ENCODE measurements at regions not wholly inside any gene's neighbourhood (a gene's known extent, or its start where the extent isn't known, plus 50 kb on each side); places are given as distances from the start of the nearest gene placed in this dataset.

DNA sequence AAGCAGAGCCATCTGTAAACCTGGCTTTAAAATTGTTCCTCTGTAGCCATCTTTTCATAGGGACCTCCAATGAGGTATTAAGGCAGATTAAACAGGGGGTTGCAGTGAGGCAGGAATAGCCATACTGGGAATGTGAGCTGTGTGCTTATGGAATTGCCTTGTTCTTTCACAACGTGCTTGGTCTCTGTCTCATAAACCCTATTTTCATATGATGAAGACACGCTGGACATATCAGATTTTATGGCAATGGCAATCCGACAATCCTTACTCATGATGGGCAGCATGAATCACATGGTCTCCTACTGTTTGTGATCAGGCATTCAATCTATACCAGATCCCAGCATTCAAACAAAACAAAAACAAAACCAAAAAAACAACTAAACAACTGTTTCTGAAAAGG lies 418.9 kb upstream of the NRP1 start:
- DNase-seq (ENCODE audit: low spot score) (no peak), FAIRE-seq (no peak)

DNA sequence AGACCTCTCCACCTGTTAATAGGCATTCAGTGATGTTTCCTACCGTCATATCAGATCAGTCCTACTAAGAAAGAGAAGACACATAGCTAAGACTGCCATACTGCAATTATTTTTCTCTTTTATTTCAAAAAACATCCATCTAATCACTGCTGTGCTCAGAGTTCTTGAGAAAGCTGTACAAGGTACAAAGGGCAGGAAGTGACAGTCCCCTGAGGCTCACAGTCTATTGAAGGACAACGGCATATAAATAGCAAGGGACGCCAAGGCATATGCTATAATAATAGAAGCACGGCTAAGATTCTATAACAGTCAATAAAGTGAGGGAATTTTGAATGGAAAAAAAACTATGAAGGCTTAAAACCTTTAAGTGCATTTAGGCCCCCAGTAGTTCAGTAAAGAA lies 415.3 kb upstream of the NRP1 start:
- DNase-seq (ENCODE audit: low spot score) = no peak

GRCh38 chr10:33749067-33749735 lies 414.7 kb upstream of the NRP1 start:
- FAIRE-seq = no peak

More for the DNA sequence above, 415.3 kb upstream of the NRP1 start:
- no peak for FAIRE-seq

DNA sequence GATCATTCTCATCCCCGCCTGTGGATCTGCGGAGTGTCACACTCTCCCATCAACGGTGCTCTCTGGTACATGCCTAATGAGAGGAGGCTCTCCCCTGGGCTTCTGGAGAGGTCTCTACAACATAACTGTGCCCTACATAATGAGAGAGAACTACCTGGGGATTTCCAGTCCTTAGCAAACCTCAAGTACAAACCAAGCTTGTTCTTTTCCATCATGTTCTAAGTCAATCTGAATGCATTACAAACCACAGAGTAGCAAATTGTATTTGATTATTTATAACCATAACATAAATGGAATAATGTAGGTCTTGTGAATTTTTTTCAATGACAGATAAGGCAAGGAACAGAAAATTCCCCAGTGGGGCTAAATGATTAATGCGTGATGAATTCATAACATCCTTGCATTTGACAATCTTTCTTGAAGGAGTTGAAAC lies 412.4 kb upstream of the NRP1 start:
- no peak for DNase-seq (ENCODE audit: low spot score)
- FAIRE-seq = no peak

More at GRCh38 chr10:33749067-33749735, 414.7 kb upstream of the NRP1 start:
- DNase-seq (ENCODE audit: low spot score) = no peak

GRCh38 chr10:33746186-33746585 lies 411.7 kb upstream of the NRP1 start:
- DNase-seq (ENCODE audit: low spot score) = no peak
- no peak for FAIRE-seq

- DNase-seq (ENCODE audit: low spot score) (no peak), FAIRE-seq (no peak)
Measured at GRCh38 chr10:33743429-33743857, 409.0 kb upstream of the NRP1 start.

GRCh38 chr10:33739031-33739430 lies 404.6 kb upstream of the NRP1 start:
- no peak for DNase-seq (ENCODE audit: low spot score)
- no peak for FAIRE-seq

DNA sequence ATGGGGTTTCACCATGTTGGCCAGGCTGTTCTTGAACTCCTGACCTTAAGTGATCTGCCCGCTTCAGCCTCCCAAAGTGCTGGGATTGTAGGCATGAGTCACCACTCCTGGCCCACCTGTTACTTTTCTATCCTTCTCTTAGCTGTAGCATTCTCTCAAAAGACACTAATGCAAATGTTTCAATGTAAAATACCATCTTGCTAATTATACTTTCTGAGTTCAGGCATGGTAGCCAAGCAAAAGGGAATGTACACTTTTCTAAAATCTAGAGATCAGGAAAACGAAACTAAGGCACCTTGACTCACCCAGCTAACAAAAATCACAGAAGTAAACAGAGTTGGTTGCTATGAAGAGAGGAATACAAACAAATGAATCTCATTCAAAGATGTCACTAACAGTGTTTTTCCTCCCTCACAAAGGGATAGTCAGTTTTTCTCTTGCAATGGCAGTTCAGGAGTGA lies 401.0 kb upstream of the NRP1 start:
- DNase-seq (ENCODE audit: low spot score) = no peak
- FAIRE-seq = no peak

DNA sequence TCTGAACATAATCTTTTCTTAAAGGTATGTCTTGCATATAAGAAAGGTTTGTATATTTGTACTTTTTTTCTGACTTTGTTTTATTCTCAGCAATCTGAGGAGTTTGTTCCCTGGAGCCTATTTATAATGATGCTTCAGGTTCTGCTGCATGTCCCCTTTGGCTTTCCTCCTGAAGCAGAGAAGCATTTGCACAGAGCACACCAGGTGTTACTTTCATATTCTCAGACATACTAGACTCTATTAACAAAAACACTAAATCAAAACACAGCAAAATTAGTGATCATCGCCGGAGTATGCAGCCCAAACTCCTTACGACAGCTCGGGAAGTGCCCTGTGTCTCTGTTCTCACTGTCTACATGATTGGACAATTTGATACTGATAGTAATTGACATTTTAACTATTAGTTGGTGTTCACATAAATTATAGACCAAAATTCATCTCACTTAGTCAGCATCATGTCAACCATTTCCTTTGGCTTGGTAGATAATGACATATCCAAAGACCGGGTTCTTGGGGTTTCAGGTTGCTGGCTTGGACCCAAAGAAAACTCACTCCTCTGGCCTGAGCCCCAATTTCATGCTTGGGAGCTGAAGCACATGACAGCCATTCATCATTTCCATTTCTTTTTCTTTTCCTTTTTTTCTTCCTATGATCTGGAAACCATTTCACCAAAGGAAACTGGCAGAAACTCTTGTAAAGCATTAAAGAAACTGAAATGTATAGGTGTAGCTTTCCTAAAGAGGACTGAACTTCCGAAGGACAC lies 400.1 kb upstream of the NRP1 start:
- no peak for DNase-seq (ENCODE audit: low spot score)
- FAIRE-seq = no peak

DNA sequence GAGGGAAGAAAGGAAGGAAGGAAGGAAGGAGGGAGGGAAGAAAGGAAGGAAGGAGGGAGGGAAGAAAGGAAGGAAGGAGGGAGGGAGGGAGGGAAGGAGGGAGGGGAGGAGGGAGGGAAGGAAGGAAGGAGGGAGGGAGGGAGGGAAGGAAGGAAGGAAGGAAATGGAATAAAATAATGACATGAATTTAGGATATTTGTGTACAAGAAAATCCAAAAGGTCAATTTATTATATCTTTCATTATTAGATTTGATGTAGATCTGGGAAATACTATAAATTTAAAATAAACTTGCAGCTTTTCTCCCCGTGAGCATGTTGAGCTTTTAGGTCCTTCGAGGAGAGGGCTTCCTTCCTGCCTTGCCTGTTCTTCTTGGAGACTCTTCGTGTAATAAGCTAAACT lies 398.6 kb upstream of the NRP1 start:
- no peak for FAIRE-seq
- DNase-seq (ENCODE audit: low spot score) = no peak

GRCh38 chr10:33732161-33732680 lies 397.8 kb upstream of the NRP1 start:
- FAIRE-seq = no peak
- DNase-seq (ENCODE audit: low spot score) = no peak

DNA sequence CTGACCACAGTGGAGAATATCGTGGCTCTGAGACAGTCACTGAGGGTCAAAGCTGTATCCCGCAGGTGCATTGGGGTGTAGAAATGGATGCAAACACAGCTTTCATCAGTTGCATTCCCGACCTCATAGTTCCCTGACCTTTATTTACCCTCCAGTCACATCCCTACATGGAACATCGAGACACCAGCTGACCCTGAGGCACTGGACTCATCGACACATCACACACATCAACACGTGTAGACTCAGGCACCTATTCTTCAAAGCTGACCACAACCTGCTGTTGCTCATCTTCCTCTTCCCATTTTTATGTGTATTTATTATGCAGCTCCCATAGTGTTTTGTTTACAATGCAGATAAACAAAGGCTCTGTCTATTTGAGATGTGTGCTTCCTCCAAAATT lies 396.9 kb upstream of the NRP1 start:
- FAIRE-seq (no peak), DNase-seq (ENCODE audit: low spot score) (no peak)

GRCh38 chr10:33725430-33725829 lies 391.0 kb upstream of the NRP1 start:
- FAIRE-seq (no peak), DNase-seq (ENCODE audit: low spot score) (no peak)

GRCh38 chr10:33723181-33723580 lies 388.7 kb upstream of the NRP1 start:
- FAIRE-seq (no peak), DNase-seq (ENCODE audit: low spot score) (no peak)

DNA sequence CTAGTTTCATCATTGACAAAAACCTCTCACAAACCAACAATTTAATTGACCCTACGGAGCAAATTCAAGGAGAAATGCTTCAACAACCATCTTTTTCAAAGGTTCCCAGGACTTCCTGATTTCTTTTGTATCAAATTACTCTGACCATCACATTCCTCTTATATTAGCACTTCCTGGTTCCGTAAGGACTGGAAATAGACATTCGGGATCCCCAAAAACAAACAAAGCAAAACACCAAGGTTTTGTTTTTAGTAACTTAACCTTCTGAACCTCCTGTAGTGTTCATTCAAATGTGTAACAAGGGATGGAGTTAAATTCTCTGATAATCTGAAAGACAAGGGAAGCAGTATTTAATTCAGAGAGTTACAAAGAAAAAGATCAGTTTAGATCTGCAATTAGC lies 387.6 kb upstream of the NRP1 start:
- no peak for FAIRE-seq

DNA sequence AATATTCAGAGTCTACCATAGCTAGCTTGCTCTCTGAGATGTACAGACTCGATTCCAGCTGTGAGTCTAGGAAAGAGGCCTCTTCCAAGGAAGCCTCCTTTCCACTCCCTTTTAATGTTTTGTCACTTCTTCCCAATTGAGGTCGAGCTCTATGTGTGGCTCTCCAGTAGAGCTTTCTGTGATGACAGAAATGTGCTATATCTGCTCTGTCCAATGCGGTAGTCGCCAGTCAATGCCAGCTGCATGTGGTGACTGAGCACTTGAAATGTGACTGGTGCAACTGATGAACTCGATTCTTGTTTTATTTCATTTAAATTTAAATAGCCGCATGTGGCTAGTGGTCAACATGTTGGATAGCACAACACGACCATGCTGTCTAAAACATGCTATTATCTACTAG lies 387.0 kb upstream of the NRP1 start:
- DNase-seq (ENCODE audit: low spot score) (no peak), FAIRE-seq (no peak)

More for the DNA sequence above, 387.6 kb upstream of the NRP1 start:
- DNase-seq (ENCODE audit: low spot score) = no peak

- FAIRE-seq (no peak), DNase-seq (ENCODE audit: low spot score) (no peak)
Measured at GRCh38 chr10:33720161-33720560, 385.7 kb upstream of the NRP1 start.

GRCh38 chr10:33719005-33719703 lies 384.7 kb upstream of the NRP1 start:
- FAIRE-seq (no peak), DNase-seq (ENCODE audit: low spot score) (no peak)

GRCh38 chr10:33716501-33717267 lies 382.2 kb upstream of the NRP1 start:
- FAIRE-seq = no peak
- DNase-seq (ENCODE audit: low spot score) = no peak

GRCh38 chr10:33715303-33715975 lies 381.0 kb upstream of the NRP1 start:
- FAIRE-seq (no peak), DNase-seq (ENCODE audit: low spot score) (no peak)

DNA sequence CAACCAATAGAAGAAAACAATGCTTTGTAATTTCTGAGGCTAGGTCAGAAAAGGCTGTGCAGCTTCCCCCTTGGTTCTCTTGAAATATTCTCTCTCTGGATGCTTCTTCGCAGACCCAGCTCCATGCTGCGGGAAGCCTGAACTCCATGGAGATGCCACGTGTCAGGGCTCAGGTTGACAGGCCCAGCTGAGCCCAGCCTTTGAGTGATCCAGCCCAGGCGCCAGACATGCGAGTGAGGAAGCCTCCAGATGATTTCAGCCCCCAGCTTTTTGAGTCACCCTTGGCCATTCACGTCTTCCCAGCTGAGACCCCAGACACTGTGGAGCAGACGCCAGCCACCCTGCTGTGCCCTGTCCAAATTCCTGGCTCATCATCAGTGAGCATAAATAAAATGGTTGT lies 378.4 kb upstream of the NRP1 start:
- DNase-seq (ENCODE audit: low spot score) (no peak), FAIRE-seq (no peak)

All from RCC 7860 (cell line).